Uterus (tissue), 2 donors: ENCODE measurements at regions not wholly inside any gene's neighbourhood (a gene's known extent, or its start where the extent isn't known, plus 50 kb on each side); places are given as distances from the start of the nearest gene placed in this dataset.

Source experiments
- POLR2A ChIP-seq, 2 donors: fragments of 450-650 bp; IDR thresholded peaks; one replicate each; pipeline ENCODE4 v1.6.1; 2016; ENCODE audit warnings: antibody characterized with exemption in 2 of 2, mild to moderate bottlenecking in 1 of 2, moderate library complexity in 1 of 2
- TF ChIP-seq, protein P1 (sequence below), 4 experiments: fragments of 200-600 bp in 2 of 4; fragments of 450-650 bp in 2 of 4; sonication (generic) in 2 of 4; IDR thresholded peaks; one replicate each; pipeline ENCODE4 v1.5.1; 2016 to 2019; ENCODE audit warnings: antibody characterized with exemption in 4 of 4, mild to moderate bottlenecking in 2 of 4, moderate library complexity in 1 of 4

DNA sequence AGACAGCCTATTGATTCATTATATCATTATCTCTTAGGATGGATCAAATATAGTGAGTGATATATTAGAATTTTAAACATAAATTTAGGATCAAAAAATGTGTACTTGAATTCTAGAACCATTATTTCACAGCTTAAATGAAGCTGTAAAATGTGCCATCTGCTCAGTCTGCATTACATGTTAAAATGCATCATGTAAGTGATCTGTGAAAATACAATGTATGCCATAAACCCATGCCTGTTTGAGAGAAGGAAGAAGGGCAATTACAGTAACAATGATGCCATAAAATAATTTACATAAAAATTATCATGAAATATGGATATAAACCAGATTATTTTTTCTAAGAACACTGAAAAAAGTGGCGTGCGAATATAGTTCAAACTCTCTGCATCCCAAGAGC is 1066.0 kb upstream of the ADGRL4 start:
- no peak for TF ChIP-seq POLR2A (IDR thresholded peaks at IDR 0.05)
- TF ChIP-seq, protein P1, sequence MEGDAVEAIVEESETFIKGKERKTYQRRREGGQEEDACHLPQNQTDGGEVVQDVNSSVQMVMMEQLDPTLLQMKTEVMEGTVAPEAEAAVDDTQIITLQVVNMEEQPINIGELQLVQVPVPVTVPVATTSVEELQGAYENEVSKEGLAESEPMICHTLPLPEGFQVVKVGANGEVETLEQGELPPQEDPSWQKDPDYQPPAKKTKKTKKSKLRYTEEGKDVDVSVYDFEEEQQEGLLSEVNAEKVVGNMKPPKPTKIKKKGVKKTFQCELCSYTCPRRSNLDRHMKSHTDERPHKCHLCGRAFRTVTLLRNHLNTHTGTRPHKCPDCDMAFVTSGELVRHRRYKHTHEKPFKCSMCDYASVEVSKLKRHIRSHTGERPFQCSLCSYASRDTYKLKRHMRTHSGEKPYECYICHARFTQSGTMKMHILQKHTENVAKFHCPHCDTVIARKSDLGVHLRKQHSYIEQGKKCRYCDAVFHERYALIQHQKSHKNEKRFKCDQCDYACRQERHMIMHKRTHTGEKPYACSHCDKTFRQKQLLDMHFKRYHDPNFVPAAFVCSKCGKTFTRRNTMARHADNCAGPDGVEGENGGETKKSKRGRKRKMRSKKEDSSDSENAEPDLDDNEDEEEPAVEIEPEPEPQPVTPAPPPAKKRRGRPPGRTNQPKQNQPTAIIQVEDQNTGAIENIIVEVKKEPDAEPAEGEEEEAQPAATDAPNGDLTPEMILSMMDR (IDR thresholded peaks at IDR 0.05): no peak
